ENCODE measurements at regions not wholly inside any gene's neighbourhood (a gene's known extent, or its start where the extent isn't known, plus 50 kb on each side); places are given as distances from the start of the nearest gene placed in this dataset.
"Not testable (repeated sequence)": the region's sequence is repeated elsewhere in the genome, so short reads cannot be mapped to it uniquely, and the experiment has no call there.

DNA sequence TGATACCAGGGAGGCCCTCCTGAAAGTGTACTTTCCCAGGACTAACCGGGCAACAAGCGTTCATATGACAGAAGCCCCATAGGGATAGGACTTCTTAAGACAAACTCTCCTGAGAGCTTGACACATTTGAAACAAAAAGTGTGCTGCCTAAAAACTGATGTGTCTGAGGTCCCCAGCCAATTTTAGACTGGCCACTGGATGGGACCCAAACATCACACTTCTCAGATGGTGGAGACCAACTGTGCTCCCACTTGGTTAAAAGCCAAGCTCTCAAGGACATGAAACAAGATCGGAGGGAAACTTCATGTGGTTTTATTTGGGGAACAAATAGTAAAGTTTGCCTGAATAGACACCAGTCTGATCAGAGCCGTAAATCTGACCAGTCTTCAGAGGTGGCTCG is 113.5 kb upstream of the ACBD5 start:
- in situ Hi-C loops (cut with MboI; ENCODE audit: low sequenced_read_pairs); H3K36me3 ChIP-seq (replicated peaks); DNase-seq (ENCODE audit: low spot score in 2 of 2); H3K4me1 ChIP-seq; H3K27me3 ChIP-seq (ENCODE audit: low read depth); H3K9me3 ChIP-seq; H3K4me3 ChIP-seq: not testable (repeated sequence)

DNA sequence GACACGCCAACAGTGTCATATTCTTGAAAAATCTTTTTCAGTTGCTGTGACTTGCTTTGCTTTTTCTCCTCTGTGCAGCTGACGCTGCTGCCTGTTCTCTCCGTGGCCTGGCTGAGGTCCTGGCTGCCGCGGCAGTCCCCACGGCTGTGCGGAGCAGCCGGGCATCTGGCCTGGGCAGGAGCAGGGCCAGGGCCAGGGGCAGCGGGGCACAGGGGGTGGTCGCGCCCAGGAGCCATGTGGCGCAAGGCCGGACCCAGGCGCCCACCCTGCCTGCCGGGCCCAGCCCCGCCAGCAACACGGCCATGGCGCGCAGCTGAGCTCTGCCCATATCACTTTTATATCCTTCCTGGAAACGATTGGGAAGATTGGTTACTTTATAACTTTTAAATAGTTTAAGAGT is 109.4 kb upstream of the ACBD5 start:
- no peaks in the 10 kb centered on the region for H3K36me3 ChIP-seq (replicated peaks)
- no peak overlapping the region for H3K4me3 ChIP-seq
- no peak for DNase-seq (ENCODE audit: low spot score in 2 of 2)
- no peaks in the 10 kb centered on the region for H3K4me1 ChIP-seq
- in situ Hi-C loops (cut with MboI; ENCODE audit: low sequenced_read_pairs): no loop called here
- no peaks in the 10 kb centered on the region for H3K27me3 ChIP-seq (ENCODE audit: low read depth)
- H3K9me3 ChIP-seq: no peaks in the 10 kb centered on the region

DNA sequence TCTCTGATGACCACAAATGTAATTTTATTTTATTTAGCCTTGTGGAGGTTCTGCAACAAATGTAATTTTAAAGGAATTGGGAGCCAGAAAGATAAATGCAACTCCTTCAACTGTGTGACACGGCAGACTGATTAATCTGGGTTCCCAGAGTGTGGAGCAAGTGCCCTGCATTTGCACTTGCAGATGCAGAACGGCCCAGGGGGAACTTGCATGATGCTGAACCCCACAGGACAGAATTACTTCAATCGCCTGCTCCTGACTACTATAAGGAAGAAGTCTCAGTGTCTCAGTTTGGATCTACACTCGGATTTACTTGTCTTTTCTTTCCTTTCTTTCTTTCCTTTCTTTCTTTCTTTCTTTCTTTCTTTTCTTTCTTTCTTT is 107.2 kb upstream of the ACBD5 start:
- H3K4me1 ChIP-seq; H3K4me3 ChIP-seq; DNase-seq (ENCODE audit: low spot score in 2 of 2); in situ Hi-C loops (cut with MboI; ENCODE audit: low sequenced_read_pairs); H3K27me3 ChIP-seq (ENCODE audit: low read depth); H3K9me3 ChIP-seq; H3K36me3 ChIP-seq (replicated peaks): not testable (repeated sequence)

DNA sequence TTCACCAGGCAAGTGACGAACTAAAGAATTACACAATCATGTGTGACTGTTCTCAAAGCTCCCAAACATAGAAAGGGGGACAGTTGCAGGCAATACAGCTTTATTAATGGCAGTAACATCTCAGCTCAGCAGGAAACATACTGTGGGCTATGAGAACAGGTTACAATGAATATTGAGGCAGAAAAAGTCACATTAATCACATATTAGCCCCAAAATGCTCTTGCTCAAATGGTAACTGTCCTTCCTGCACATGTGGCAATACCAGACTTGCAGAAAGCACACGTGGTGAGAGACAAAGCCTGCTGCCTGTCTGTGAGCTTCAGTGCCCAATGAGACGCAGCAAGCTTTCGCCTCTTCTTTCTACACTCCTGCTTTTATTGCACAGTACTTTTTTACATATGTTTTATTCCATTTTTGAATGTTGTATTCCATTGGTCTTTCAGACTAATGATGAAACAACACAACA is 104.9 kb upstream of the ACBD5 start:
- no peak for DNase-seq (ENCODE audit: low spot score in 2 of 2)
- in situ Hi-C loops (cut with MboI; ENCODE audit: low sequenced_read_pairs): no loop called here
- H3K9me3 ChIP-seq: no peaks in the 10 kb centered on the region
- no peak overlapping the region for H3K4me3 ChIP-seq
- 0 out of 2 replicates have a peak, but pooled peaks cover 4% of the 10 kb centered on the region for H3K27me3 ChIP-seq (ENCODE audit: low read depth)
- no peaks in the 10 kb centered on the region for H3K36me3 ChIP-seq (replicated peaks)
- no peaks in the 10 kb centered on the region for H3K4me1 ChIP-seq

DNA sequence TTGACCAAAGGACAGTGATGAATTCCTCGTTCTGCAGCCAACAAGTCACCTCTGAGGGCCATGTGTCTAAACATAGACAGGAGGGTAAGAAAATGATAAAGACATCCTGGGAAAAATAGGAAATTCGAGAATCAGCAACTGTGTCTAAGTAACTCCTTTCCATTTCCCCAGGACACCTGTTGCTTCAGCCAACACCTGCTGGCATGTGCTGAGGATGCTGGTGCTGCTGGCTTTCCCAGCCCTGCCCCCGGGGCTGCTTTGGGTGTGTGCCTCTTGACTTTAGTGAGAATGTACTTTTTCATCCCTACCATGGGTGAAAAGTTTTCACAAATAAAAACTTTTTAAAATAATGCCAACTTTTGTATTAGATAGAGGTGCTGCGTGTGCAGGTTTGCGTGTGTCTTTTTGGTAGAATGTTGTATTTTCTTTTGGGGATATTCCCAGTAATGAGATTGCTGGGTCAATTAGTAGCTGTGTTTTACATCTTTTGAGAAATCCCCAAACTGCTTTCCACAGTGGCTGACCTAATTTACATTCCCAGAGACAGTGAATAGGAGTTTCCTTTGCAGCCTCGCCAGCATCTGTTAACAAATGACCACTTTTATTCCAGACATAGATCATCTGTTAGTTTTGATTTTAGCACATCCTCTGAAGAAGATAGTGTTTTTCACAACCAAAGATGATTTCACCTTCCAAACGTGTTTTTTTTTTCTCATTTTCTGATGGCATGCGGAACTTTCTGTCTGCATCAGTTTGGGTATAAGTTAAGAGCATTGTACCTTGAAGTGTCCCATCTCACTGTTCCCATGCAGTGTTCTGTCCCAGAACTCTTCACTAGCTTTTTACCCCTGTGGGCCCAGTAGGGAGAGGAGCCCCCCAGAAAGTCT is 104.2 kb upstream of the ACBD5 start:
- H3K36me3 ChIP-seq (replicated peaks): no peaks in the 10 kb centered on the region
- in situ Hi-C loops (cut with MboI; ENCODE audit: low sequenced_read_pairs): no loop called here
- DNase-seq (ENCODE audit: low spot score in 2 of 2): no peak
- no peaks in the 10 kb centered on the region for H3K4me1 ChIP-seq
- 0 out of 2 replicates have a peak, but pooled peaks cover 4% of the 10 kb centered on the region for H3K27me3 ChIP-seq (ENCODE audit: low read depth)
- H3K9me3 ChIP-seq: no peaks in the 10 kb centered on the region
- H3K4me3 ChIP-seq: no peak overlapping the region

DNA sequence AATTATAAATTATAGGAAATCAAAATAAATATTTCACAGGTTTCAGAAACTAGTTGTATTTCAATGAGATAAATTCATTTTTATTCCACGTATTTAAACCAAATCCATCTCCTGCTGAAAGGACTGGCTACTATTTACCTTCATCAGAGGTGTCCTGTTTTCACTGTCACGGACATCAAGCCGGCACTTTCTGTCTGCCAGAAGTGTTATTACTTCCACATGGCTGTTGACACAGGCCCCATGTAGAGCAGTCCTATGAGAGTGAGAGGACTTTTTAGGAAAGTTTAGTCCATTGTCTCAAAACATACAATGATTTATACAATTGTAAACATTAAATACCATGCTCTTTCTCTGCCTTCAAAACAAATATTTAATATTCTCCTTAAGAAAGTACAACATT is 100.4 kb upstream of the ACBD5 start:
- H3K36me3 ChIP-seq (replicated peaks): no peaks in the 10 kb centered on the region
- in situ Hi-C loops (cut with MboI; ENCODE audit: low sequenced_read_pairs): no loop called here
- H3K4me3 ChIP-seq: no peak overlapping the region
- no peak for DNase-seq (ENCODE audit: low spot score in 2 of 2)
- no peaks in the 10 kb centered on the region for H3K4me1 ChIP-seq
- H3K27me3 ChIP-seq (ENCODE audit: low read depth): 0 out of 2 replicates have a peak, but pooled peaks cover 4% of the 10 kb centered on the region
- H3K9me3 ChIP-seq: no peaks in the 10 kb centered on the region

DNA sequence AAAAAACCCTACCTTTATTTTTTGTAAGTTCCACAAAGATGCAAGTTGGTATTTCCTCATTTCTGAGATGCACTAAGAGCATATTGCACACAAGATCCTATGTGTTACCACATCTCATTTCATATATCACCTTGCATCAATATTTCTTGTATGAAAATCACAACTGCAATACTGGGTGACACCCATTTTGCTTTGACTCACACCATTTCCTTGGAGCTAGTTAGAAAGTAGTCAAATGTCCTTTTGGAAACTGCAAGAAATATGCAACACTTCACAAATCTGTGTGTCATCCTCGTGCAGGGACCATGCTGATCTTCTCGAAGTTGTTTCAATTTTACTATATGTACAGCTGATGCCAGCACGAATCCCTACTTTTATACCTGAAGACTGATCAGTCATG is 94.6 kb upstream of the ACBD5 start:
- in situ Hi-C loops (cut with MboI; ENCODE audit: low sequenced_read_pairs); H3K4me3 ChIP-seq; H3K9me3 ChIP-seq; H3K27me3 ChIP-seq (ENCODE audit: low read depth); DNase-seq (ENCODE audit: low spot score in 2 of 2); H3K4me1 ChIP-seq; H3K36me3 ChIP-seq (replicated peaks): not testable (repeated sequence)

DNA sequence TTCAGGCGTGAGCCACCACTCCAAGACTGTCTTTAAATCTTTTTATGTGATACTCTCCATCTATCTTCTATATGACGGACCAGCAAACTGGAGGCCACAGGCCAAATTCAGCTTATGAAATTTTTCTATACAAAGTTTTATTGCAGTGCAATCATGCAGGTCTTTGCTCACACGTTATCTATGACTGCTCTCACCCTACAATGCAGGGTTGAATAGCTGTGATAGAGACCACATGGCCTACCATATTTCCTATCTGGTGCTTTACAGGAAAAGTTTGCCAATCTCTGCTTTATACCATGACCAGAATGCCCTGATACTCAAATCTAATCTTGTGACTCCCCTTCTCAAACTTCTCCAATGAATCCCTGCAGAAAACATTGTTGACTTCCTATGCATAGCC is 89.5 kb upstream of the ACBD5 start:
- in situ Hi-C loops (cut with MboI; ENCODE audit: low sequenced_read_pairs): no loop called here
- no peaks in the 10 kb centered on the region for H3K4me1 ChIP-seq
- H3K27me3 ChIP-seq (ENCODE audit: low read depth): 0 out of 2 replicates have a peak, but pooled peaks cover 3% of the 10 kb centered on the region
- no peaks in the 10 kb centered on the region for H3K9me3 ChIP-seq
- no peak for DNase-seq (ENCODE audit: low spot score in 2 of 2)
- H3K36me3 ChIP-seq (replicated peaks): no peaks in the 10 kb centered on the region
- H3K4me3 ChIP-seq: no peak overlapping the region

DNA sequence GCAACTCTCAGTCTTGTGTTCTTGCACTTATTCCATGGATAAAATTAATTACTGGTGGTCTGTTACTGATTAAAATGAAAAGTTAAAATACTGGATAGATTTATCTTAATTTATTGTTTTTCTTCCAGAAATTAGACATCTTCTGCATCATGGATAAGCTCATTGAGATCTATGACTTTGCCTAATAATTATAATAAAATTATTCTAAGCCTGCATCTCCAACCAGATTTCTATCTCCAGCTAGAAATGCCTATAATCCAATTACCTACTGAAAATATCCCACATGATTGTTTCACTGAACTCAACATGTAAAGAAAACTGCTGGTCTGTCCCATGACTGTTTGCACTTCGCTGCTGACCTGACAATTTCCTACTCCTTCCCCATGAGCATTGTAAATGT is 88.3 kb upstream of the ACBD5 start:
- in situ Hi-C loops (cut with MboI; ENCODE audit: low sequenced_read_pairs): no loop called here

DNA sequence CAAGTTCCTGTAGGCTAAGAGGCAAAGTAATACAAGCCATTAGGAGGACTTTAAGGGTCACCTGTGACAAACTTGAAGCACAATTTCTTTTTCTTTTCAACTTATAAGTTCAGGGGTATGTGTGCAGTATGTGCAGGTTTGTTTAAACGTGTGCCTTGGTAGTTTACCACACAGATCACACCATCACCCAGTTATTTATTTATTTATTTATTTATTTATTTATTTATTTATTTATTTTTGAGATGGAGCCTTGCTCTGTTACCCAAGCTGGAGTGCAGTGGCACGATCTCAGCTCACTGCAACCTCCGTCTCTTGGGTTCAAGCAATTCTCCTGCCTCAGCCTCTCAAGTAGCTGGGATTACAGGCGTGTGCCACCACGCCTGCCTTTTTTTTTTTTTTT is 86.2 kb upstream of the ACBD5 start:
- DNase-seq (ENCODE audit: low spot score in 2 of 2); H3K9me3 ChIP-seq; in situ Hi-C loops (cut with MboI; ENCODE audit: low sequenced_read_pairs); H3K4me3 ChIP-seq; H3K27me3 ChIP-seq (ENCODE audit: low read depth); H3K4me1 ChIP-seq; H3K36me3 ChIP-seq (replicated peaks): not testable (repeated sequence)

More for the DNA sequence above, 88.3 kb upstream of the ACBD5 start:
- no peaks in the 10 kb centered on the region for H3K36me3 ChIP-seq (replicated peaks)
- no peak for DNase-seq (ENCODE audit: low spot score in 2 of 2)
- H3K4me3 ChIP-seq: no peak overlapping the region
- no peaks in the 10 kb centered on the region for H3K4me1 ChIP-seq
- no peaks in the 10 kb centered on the region for H3K9me3 ChIP-seq
- H3K27me3 ChIP-seq (ENCODE audit: low read depth): 0 out of 2 replicates have a peak, but pooled peaks cover 3% of the 10 kb centered on the region

DNA sequence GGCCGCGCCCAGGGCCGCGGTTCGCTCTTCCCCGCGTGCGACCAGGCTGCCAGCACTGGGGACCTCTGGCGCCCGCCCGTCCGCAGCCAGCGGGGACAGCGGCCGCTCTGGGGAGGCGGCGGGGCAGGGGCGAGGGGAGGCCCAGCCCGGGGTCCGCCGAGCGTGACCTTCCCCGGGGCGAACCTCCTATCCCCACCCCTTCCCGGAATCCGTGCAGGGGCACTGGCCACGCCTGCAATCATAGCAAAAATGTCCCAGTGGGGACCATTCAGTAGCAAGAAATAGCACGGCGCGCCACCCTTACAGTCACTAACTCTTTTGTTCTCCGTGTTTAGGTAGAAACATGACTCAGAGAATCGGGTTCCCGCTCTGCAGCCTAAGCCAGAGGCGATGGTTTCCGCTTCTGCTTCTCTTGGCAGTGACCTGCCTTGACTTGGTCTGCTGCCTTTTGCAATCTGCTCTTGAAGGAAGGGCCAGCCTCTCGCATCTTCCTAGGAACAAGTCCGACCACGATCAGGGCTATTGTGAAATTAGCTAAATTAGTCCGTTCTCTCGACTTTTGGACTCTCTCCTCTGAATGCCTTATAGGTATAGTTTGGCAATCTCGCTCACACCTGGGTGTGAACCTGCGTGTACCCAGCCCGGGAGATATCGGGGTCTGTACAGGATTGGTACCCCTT is 79.3 kb upstream of the ACBD5 start:
- no peaks in the 10 kb centered on the region for H3K36me3 ChIP-seq (replicated peaks)
- no peaks in the 10 kb centered on the region for H3K4me1 ChIP-seq
- H3K27me3 ChIP-seq (ENCODE audit: low read depth): no peaks in the 10 kb centered on the region
- DNase-seq (ENCODE audit: low spot score in 2 of 2): no peak
- no peaks in the 10 kb centered on the region for H3K9me3 ChIP-seq
- H3K4me3 ChIP-seq: no peak overlapping the region
- in situ Hi-C loops (cut with MboI; ENCODE audit: low sequenced_read_pairs): no loop called here

DNA sequence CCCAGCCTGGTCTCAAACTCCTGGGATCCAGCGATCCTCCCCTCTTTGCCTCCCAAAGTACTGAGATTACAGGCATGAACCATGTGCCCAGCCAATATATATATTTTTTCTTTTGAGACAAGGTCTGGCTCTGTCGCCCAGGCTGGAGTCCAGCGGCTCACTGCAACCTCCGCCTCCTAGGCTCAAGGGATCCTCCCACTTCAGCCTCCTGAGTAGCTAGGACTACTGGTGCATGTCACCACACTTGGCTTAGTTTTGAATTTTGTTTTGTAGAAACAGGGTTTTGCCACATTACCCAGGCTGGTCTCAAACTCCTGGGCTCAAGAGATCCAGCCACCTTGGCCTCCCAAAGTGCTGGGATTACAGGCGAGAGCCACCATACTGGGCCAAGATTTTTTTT is 78.5 kb upstream of the ACBD5 start:
- H3K36me3 ChIP-seq (replicated peaks); in situ Hi-C loops (cut with MboI; ENCODE audit: low sequenced_read_pairs); H3K4me3 ChIP-seq; H3K27me3 ChIP-seq (ENCODE audit: low read depth); H3K4me1 ChIP-seq; DNase-seq (ENCODE audit: low spot score in 2 of 2); H3K9me3 ChIP-seq: not testable (repeated sequence)

DNA sequence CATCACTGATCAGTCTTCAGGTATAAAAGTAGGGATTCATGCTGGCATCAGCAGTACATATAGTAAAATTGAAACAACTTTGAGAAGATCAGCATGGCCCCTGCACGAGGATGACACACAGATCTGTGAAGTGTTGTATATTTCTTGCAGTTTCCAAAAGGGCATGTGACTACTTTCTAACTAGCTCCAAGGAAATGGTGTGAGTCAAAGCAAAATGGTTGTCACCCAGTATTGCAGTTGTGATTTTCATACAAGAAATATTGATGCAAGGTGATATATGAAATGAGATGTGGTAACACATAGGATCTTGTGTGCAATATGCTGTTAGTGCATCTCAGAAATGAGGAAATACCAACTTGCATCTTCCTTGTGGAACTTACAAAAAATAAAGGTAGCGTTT is 74.5 kb upstream of the ACBD5 start:
- in situ Hi-C loops (cut with MboI; ENCODE audit: low sequenced_read_pairs); DNase-seq (ENCODE audit: low spot score in 2 of 2): not testable (repeated sequence)

DNA sequence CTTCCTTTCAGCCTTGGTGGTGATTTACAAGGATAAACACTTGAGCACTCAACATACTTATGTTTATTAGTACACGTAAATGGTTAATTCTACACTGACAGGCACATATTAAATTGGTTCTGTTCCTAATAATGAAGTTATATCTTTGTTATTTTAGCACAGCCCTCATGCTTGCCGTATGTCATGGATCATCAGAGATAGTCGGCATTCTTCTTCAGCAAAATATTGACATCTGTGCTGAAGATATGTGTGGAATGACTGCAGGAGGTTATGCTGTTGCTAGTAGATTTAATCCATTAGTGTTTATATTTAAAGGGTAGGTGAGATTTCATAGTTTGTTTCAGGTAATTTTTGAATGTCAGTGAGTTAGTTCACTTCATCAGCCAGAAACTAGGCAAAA is 73.0 kb upstream of the ACBD5 start:
- H3K9me3 ChIP-seq; H3K4me1 ChIP-seq; in situ Hi-C loops (cut with MboI; ENCODE audit: low sequenced_read_pairs); H3K27me3 ChIP-seq (ENCODE audit: low read depth); H3K36me3 ChIP-seq (replicated peaks); DNase-seq (ENCODE audit: low spot score in 2 of 2); H3K4me3 ChIP-seq: not testable (repeated sequence)

More for the DNA sequence above, 74.5 kb upstream of the ACBD5 start:
- H3K4me3 ChIP-seq; H3K36me3 ChIP-seq (replicated peaks); H3K4me1 ChIP-seq; H3K27me3 ChIP-seq (ENCODE audit: low read depth); H3K9me3 ChIP-seq: not testable (repeated sequence)

Data from HAP-1 (cell line).